ENCODE measurements at regions not wholly inside any gene's neighbourhood (a gene's known extent, or its start where the extent isn't known, plus 50 kb on each side); places are given as distances from the start of the nearest gene placed in this dataset.

- TF ChIP-seq CTCF (IDR thresholded peaks at IDR 0.05; ENCODE audit: control extremely low read depth, extremely low read depth, low read depth, missing control alignments): no peak
- POLR2A ChIA-PET: no interaction called here
- CTCF ChIA-PET: no interaction called here
- no peak for DNase-seq (ENCODE audit: extremely low spot score)
These were observed 70.1 kb upstream of the RAB18 start for GRCh38 chr10:27433976-27434375.

- CTCF ChIA-PET: interaction anchor here (1.1 kb wide), 1 partner anchor 18 kb away, joined by 3 read pairs; no protein-coding TSS in a partner anchor
- DNase-seq (ENCODE audit: extremely low spot score): no peak
- TF ChIP-seq CTCF (IDR thresholded peaks at IDR 0.05; ENCODE audit: control extremely low read depth, extremely low read depth, low read depth, missing control alignments): no peak
- POLR2A ChIA-PET: no interaction called here
These were observed 77.1 kb upstream of the RAB18 start for GRCh38 chr10:27426948-27427467.

- ChIA-PET POLR2A (no interaction called here), CTCF (no interaction called here)
- no peak for TF ChIP-seq CTCF (IDR thresholded peaks at IDR 0.05; ENCODE audit: control extremely low read depth, extremely low read depth, low read depth, missing control alignments)
- DNase-seq (ENCODE audit: extremely low spot score): no peak
These were observed 90.2 kb upstream of the RAB18 start for GRCh38 chr10:27413831-27414348.

GRCh38 chr10:27413387-27413786 is 90.7 kb upstream of the RAB18 start:
- no peak for TF ChIP-seq CTCF (IDR thresholded peaks at IDR 0.05; ENCODE audit: control extremely low read depth, extremely low read depth, low read depth, missing control alignments)

GRCh38 chr10:27410153-27410552 is 94.0 kb upstream of the RAB18 start:
- POLR2A ChIA-PET: no interaction called here

More at GRCh38 chr10:27413387-27413786, 90.7 kb upstream of the RAB18 start:
- DNase-seq (ENCODE audit: extremely low spot score): no peak
- POLR2A ChIA-PET: no interaction called here
- CTCF ChIA-PET: no interaction called here

GRCh38 chr10:27407271-27407670 is 96.8 kb upstream of the RAB18 start:
- ChIA-PET POLR2A (no interaction called here), CTCF (interaction anchor here (1.2 kb wide), 1 partner anchor 13 kb away, joined by 3 read pairs; no protein-coding TSS in a partner anchor)
- TF ChIP-seq CTCF (IDR thresholded peaks at IDR 0.05; ENCODE audit: control extremely low read depth, extremely low read depth, low read depth, missing control alignments): no peak
- DNase-seq (ENCODE audit: extremely low spot score): no peak

More at GRCh38 chr10:27410153-27410552, 94.0 kb upstream of the RAB18 start:
- CTCF ChIA-PET: no interaction called here
- DNase-seq (ENCODE audit: extremely low spot score): no peak
- TF ChIP-seq CTCF (IDR thresholded peaks at IDR 0.05; ENCODE audit: control extremely low read depth, extremely low read depth, low read depth, missing control alignments): no peak

All from GM10248 (cell line).